ENCODE measurements at regions not wholly inside any gene's neighbourhood (a gene's known extent, or its start where the extent isn't known, plus 50 kb on each side); places are given as distances from the start of the nearest gene placed in this dataset.

- H3K27ac ChIP-seq (ENCODE audit: low read depth, low read length) = no peak overlapping the region
- no peaks in the 10 kb centered on the region for H3K9me3 ChIP-seq (ENCODE audit: control insufficient read depth in 1 of 2, low read length in 2 of 2)
- Mint-ChIP-seq H3K9me3 (peaks cover 0 to 10% (median 4%) of the 10 kb centered on the region in 8 donors), H3K4me3 (no peak overlapping the region), H3K4me1 (no peaks in the 10 kb centered on the region), H3K27me3 (no peaks in the 10 kb centered on the region), H3K27ac (no peak overlapping the region), H3K36me3 (no peaks in the 10 kb centered on the region)
- intact Hi-C loops (cut with micrococcal nuclease) = no loop called here
- no peak overlapping the region for H3K4me3 ChIP-seq (ENCODE audit: low read length in 2 of 2)
- DNase-seq = no peak
- H3K4me1 ChIP-seq (ENCODE audit: insufficient read depth, low read length) = no peaks in the 10 kb centered on the region
- no peaks in the 10 kb centered on the region for H3K27me3 ChIP-seq (ENCODE audit: insufficient read depth, low read length)
- ChIA-PET CTCF (ENCODE audit: partially characterized antibody) (no interaction called here), POLR2A (ENCODE audit: partially characterized antibody) (no interaction called here)
- H3K36me3 ChIP-seq (ENCODE audit: insufficient read depth, low read length) = no peaks in the 10 kb centered on the region
Observed at GRCh38 chr16:5865236-5865635, 767.6 kb upstream of the EEF2KMT start.

GRCh38 chr16:5863071-5863606, 765.5 kb upstream of the EEF2KMT start:
- Histone ChIP-seq H3K27me3 (ENCODE audit: insufficient read depth, low read length) (no peaks in the 10 kb centered on the region), H3K4me1 (ENCODE audit: insufficient read depth, low read length) (no peaks in the 10 kb centered on the region), H3K9me3 (ENCODE audit: control insufficient read depth in 1 of 2, low read length in 2 of 2) (no peaks in the 10 kb centered on the region), H3K4me3 (ENCODE audit: low read length in 2 of 2) (no peak overlapping the region), H3K27ac (ENCODE audit: low read depth, low read length) (no peak overlapping the region), H3K36me3 (ENCODE audit: insufficient read depth, low read length) (no peaks in the 10 kb centered on the region)
- Mint-ChIP-seq H3K4me1 (no peaks in the 10 kb centered on the region), H3K27ac (no peak overlapping the region), H3K27me3 (peaks cover 0 to 3% of the 10 kb centered on the region in 2 donors), H3K36me3 (no peaks in the 10 kb centered on the region), H3K4me3 (no peak overlapping the region), H3K9me3 (peaks cover 0 to 12% (median 4%) of the 10 kb centered on the region in 8 donors)
- no peak for DNase-seq
- intact Hi-C loops (cut with micrococcal nuclease) = no loop called here
- ChIA-PET POLR2A (ENCODE audit: partially characterized antibody) (no interaction called here), CTCF (ENCODE audit: partially characterized antibody) (no interaction called here)

- no peaks in the 10 kb centered on the region for H3K36me3 Mint-ChIP-seq
- Histone ChIP-seq H3K4me1 (ENCODE audit: insufficient read depth, low read length) (no peaks in the 10 kb centered on the region), H3K27me3 (ENCODE audit: insufficient read depth, low read length) (no peaks in the 10 kb centered on the region), H3K9me3 (ENCODE audit: control insufficient read depth in 1 of 2, low read length in 2 of 2) (no peaks in the 10 kb centered on the region), H3K4me3 (ENCODE audit: low read length in 2 of 2) (no peak overlapping the region), H3K27ac (ENCODE audit: low read depth, low read length) (no peak overlapping the region), H3K36me3 (ENCODE audit: insufficient read depth, low read length) (no peaks in the 10 kb centered on the region)
- no peak for DNase-seq
- intact Hi-C loops (cut with micrococcal nuclease) = no loop called here
- ChIA-PET CTCF (ENCODE audit: partially characterized antibody) (no interaction called here), POLR2A (ENCODE audit: partially characterized antibody) (no interaction called here)
- H3K27ac Mint-ChIP-seq = no peak overlapping the region
- no peaks in the 10 kb centered on the region for H3K4me1 Mint-ChIP-seq
- H3K9me3 Mint-ChIP-seq = peaks cover 0 to 10% (median 3%) of the 10 kb centered on the region in 8 donors
- H3K4me3 Mint-ChIP-seq = no peak overlapping the region
- H3K27me3 Mint-ChIP-seq = peaks cover 0 to 3% of the 10 kb centered on the region in 2 donors
Observed at GRCh38 chr16:5862103-5862840, 764.7 kb upstream of the EEF2KMT start.

- intact Hi-C loops (cut with micrococcal nuclease) = no loop called here
- H3K36me3 Mint-ChIP-seq = no peaks in the 10 kb centered on the region
Observed at GRCh38 chr16:5861241-5861640, 763.6 kb upstream of the EEF2KMT start.

GRCh38 chr16:5858180-5858579, 760.6 kb upstream of the EEF2KMT start:
- H3K9me3 ChIP-seq (ENCODE audit: control insufficient read depth in 1 of 2, low read length in 2 of 2) = no peaks in the 10 kb centered on the region
- Mint-ChIP-seq H3K4me3 (no peak overlapping the region), H3K9me3 (peaks cover 0 to 12% (median 2%) of the 10 kb centered on the region in 8 donors), H3K4me1 (no peaks in the 10 kb centered on the region), H3K36me3 (no peaks in the 10 kb centered on the region), H3K27me3 (peaks cover 0 to 3% of the 10 kb centered on the region in 2 donors), H3K27ac (no peak overlapping the region)
- H3K4me1 ChIP-seq (ENCODE audit: insufficient read depth, low read length) = no peaks in the 10 kb centered on the region
- H3K4me3 ChIP-seq (ENCODE audit: low read length in 2 of 2) = no peak overlapping the region
- intact Hi-C loops (cut with micrococcal nuclease) = no loop called here
- no peaks in the 10 kb centered on the region for H3K36me3 ChIP-seq (ENCODE audit: insufficient read depth, low read length)
- H3K27ac ChIP-seq (ENCODE audit: low read depth, low read length) = no peak overlapping the region
- no peaks in the 10 kb centered on the region for H3K27me3 ChIP-seq (ENCODE audit: insufficient read depth, low read length)
- ChIA-PET CTCF (ENCODE audit: partially characterized antibody) (no interaction called here), POLR2A (ENCODE audit: partially characterized antibody) (no interaction called here)
- DNase-seq = no peak

More at GRCh38 chr16:5861241-5861640, 763.6 kb upstream of the EEF2KMT start:
- no peak overlapping the region for H3K27ac Mint-ChIP-seq
- Histone ChIP-seq H3K36me3 (ENCODE audit: insufficient read depth, low read length) (no peaks in the 10 kb centered on the region), H3K4me1 (ENCODE audit: insufficient read depth, low read length) (no peaks in the 10 kb centered on the region), H3K27me3 (ENCODE audit: insufficient read depth, low read length) (no peaks in the 10 kb centered on the region), H3K4me3 (ENCODE audit: low read length in 2 of 2) (no peak overlapping the region), H3K27ac (ENCODE audit: low read depth, low read length) (no peak overlapping the region), H3K9me3 (ENCODE audit: control insufficient read depth in 1 of 2, low read length in 2 of 2) (no peaks in the 10 kb centered on the region)
- H3K9me3 Mint-ChIP-seq = peaks cover 0 to 8% (median 2%) of the 10 kb centered on the region in 8 donors
- POLR2A ChIA-PET (ENCODE audit: partially characterized antibody) = no interaction called here
- CTCF ChIA-PET (ENCODE audit: partially characterized antibody) = no interaction called here
- no peak overlapping the region for H3K4me3 Mint-ChIP-seq
- no peak for DNase-seq
- peaks cover 0 to 3% of the 10 kb centered on the region in 2 donors for H3K27me3 Mint-ChIP-seq
- H3K4me1 Mint-ChIP-seq = no peaks in the 10 kb centered on the region

GRCh38 chr16:5854027-5854426, 756.4 kb upstream of the EEF2KMT start:
- Histone ChIP-seq H3K4me3 (ENCODE audit: low read length in 2 of 2) (no peak overlapping the region), H3K27ac (ENCODE audit: low read depth, low read length) (no peak overlapping the region), H3K27me3 (ENCODE audit: insufficient read depth, low read length) (no peaks in the 10 kb centered on the region), H3K4me1 (ENCODE audit: insufficient read depth, low read length) (no peaks in the 10 kb centered on the region), H3K9me3 (ENCODE audit: control insufficient read depth in 1 of 2, low read length in 2 of 2) (peaks cover 0 to 5% of the 10 kb centered on the region in 2 donors), H3K36me3 (ENCODE audit: insufficient read depth, low read length) (no peaks in the 10 kb centered on the region)
- intact Hi-C loops (cut with micrococcal nuclease) = no loop called here
- Mint-ChIP-seq H3K36me3 (no peaks in the 10 kb centered on the region), H3K4me3 (no peak overlapping the region), H3K27me3 (peaks cover 0 to 3% of the 10 kb centered on the region in 2 donors), H3K4me1 (no peaks in the 10 kb centered on the region), H3K9me3 (peaks cover 0 to 22% (median 0%) of the 10 kb centered on the region in 8 donors), H3K27ac (no peak overlapping the region)
- ChIA-PET POLR2A (ENCODE audit: partially characterized antibody) (no interaction called here), CTCF (ENCODE audit: partially characterized antibody) (no interaction called here)
- DNase-seq = no peak

GRCh38 chr16:5852151-5852550, 754.6 kb upstream of the EEF2KMT start:
- no peaks in the 10 kb centered on the region for H3K27me3 Mint-ChIP-seq
- H3K9me3 Mint-ChIP-seq = peaks cover 0 to 23% (median 0%) of the 10 kb centered on the region in 8 donors
- H3K4me3 Mint-ChIP-seq = no peak overlapping the region
- H3K36me3 Mint-ChIP-seq = no peaks in the 10 kb centered on the region
- no peak overlapping the region for H3K4me3 ChIP-seq (ENCODE audit: low read length in 2 of 2)
- H3K27ac ChIP-seq (ENCODE audit: low read depth, low read length) = no peak overlapping the region
- POLR2A ChIA-PET (ENCODE audit: partially characterized antibody) = no interaction called here
- no peak overlapping the region for H3K27ac Mint-ChIP-seq
- no peaks in the 10 kb centered on the region for H3K4me1 Mint-ChIP-seq
- no peaks in the 10 kb centered on the region for H3K27me3 ChIP-seq (ENCODE audit: insufficient read depth, low read length)
- intact Hi-C loops (cut with micrococcal nuclease) = no loop called here
- peaks cover 0 to 5% of the 10 kb centered on the region in 2 donors for H3K9me3 ChIP-seq (ENCODE audit: control insufficient read depth in 1 of 2, low read length in 2 of 2)
- DNase-seq = no peak
- no peaks in the 10 kb centered on the region for H3K36me3 ChIP-seq (ENCODE audit: insufficient read depth, low read length)
- CTCF ChIA-PET (ENCODE audit: partially characterized antibody) = no interaction called here
- no peaks in the 10 kb centered on the region for H3K4me1 ChIP-seq (ENCODE audit: insufficient read depth, low read length)

Data from CD4-positive, alpha-beta memory T cell (primary cell).